ENCODE measurements at regions not wholly inside any gene's neighbourhood (a gene's known extent, or its start where the extent isn't known, plus 50 kb on each side); places are given as distances from the start of the nearest gene placed in this dataset.

- DNase-seq (ENCODE audit: low read depth, low spot score), result no peak
These were observed 289.2 kb upstream of the PCDH10 start for GRCh38 chr4:132859929-132860328.

GRCh38 chr4:132860976-132861375 is 288.1 kb upstream of the PCDH10 start:
- DNase-seq (ENCODE audit: low read depth, low spot score), result no peak

GRCh38 chr4:132863619-132864018 is 285.5 kb upstream of the PCDH10 start:
- DNase-seq (ENCODE audit: low read depth, low spot score), result no peak

- DNase-seq (ENCODE audit: low read depth, low spot score), result no peak
These were observed 283.6 kb upstream of the PCDH10 start for GRCh38 chr4:132865458-132865857.

GRCh38 chr4:132865922-132866321 is 283.2 kb upstream of the PCDH10 start:
- no peak for DNase-seq (ENCODE audit: low read depth, low spot score)

- no peak for DNase-seq (ENCODE audit: low read depth, low spot score)
These were observed 282.5 kb upstream of the PCDH10 start for GRCh38 chr4:132866616-132867015.

GRCh38 chr4:132893787-132894186 is 255.3 kb upstream of the PCDH10 start:
- DNase-seq (ENCODE audit: low read depth, low spot score), result no peak

- no peak for DNase-seq (ENCODE audit: low read depth, low spot score)
These were observed 247.9 kb upstream of the PCDH10 start for GRCh38 chr4:132901224-132901623.

- DNase-seq (ENCODE audit: low read depth, low spot score), result no peak
These were observed 238.8 kb upstream of the PCDH10 start for GRCh38 chr4:132910229-132910748.

- no peak for DNase-seq (ENCODE audit: low read depth, low spot score)
These were observed 231.0 kb upstream of the PCDH10 start for GRCh38 chr4:132918096-132918495.

- no peak for DNase-seq (ENCODE audit: low read depth, low spot score)
These were observed 225.6 kb upstream of the PCDH10 start for GRCh38 chr4:132923516-132923915.

- no peak for DNase-seq (ENCODE audit: low read depth, low spot score)
These were observed 214.2 kb upstream of the PCDH10 start for GRCh38 chr4:132934911-132935310.

- DNase-seq (ENCODE audit: low read depth, low spot score), result no peak
These were observed 193.9 kb upstream of the PCDH10 start for GRCh38 chr4:132955146-132955545.

GRCh38 chr4:132956962-132957361 is 192.1 kb upstream of the PCDH10 start:
- DNase-seq (ENCODE audit: low read depth, low spot score), result no peak

GRCh38 chr4:132958457-132959263 is 190.4 kb upstream of the PCDH10 start:
- DNase-seq (ENCODE audit: low read depth, low spot score), result no peak

- DNase-seq (ENCODE audit: low read depth, low spot score), result no peak
These were observed 167.5 kb upstream of the PCDH10 start for GRCh38 chr4:132981611-132982010.

GRCh38 chr4:132982151-132982550 is 166.9 kb upstream of the PCDH10 start:
- peak; percentile 64 for DNase-seq (ENCODE audit: low read depth, low spot score)

GRCh38 chr4:132991111-132991510 is 158.0 kb upstream of the PCDH10 start:
- DNase-seq (ENCODE audit: low read depth, low spot score), result no peak

GRCh38 chr4:132992686-132993085 is 156.4 kb upstream of the PCDH10 start:
- DNase-seq (ENCODE audit: low read depth, low spot score), result no peak

GRCh38 chr4:132998585-132999230 is 150.4 kb upstream of the PCDH10 start:
- DNase-seq (ENCODE audit: low read depth, low spot score), result no peak

GRCh38 chr4:133000012-133000411 is 149.1 kb upstream of the PCDH10 start:
- no peak for DNase-seq (ENCODE audit: low read depth, low spot score)

GRCh38 chr4:133003169-133003568 is 145.9 kb upstream of the PCDH10 start:
- DNase-seq (ENCODE audit: low read depth, low spot score), result no peak
